Stimulated activated CD4-positive, alpha-beta T cell treated with anti-CD3 and anti-CD28 coated beads, Interleukin-15, amount 100 ng/mL, for 48 hours (primary cell): ENCODE measurements at regions not wholly inside any gene's neighbourhood (a gene's known extent, or its start where the extent isn't known, plus 50 kb on each side); places are given as distances from the start of the nearest gene placed in this dataset.

ENCODE experiments used
- DNase-seq, 2 donors: peaks; one replicate each; pipeline ENCODE4 v3.0.0-alpha.2; 2020; ENCODE audit warnings: low read depth in 2 of 2

DNA sequence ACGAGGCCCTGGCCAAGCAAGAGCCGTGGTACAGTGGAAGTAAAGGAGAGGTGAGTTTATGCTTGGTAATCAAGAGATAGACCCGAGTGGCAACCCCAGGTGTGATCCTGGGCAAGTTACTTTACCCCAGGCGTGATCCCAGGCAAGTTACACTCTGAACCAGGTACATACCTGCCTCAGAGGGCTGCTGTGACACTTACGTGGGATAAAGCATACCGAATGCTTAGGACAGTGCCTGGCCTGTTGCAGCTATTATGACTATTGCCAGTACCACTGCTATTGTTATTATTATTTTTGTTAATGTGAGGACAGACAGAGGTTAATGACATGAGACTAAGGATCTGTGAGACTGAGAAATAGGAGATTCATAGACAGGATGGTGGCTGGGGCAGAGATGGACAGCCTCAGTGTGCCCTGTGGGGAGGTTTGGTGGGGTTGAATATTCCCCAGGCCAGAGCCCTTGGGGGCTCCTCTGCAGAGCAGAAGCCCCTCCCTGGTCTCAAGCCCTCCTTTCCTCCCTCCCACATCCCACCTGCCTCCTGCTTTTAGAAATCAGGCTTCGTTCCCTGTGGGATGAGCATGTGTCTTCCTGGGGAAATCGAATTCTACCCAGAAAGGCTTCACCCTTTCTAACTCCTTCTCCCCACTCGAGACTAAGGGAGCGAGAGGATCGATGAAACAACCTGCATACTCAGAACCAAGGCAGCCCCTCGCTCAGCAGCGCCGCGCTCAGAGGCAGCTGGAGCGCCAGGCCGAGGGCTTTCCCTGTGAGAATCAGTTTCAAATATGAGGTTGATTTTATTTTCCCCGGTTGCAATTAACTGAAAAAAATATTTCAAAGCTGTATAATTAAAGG, 62.0 kb upstream of the SIX3 start:
- no peak for DNase-seq

DNA sequence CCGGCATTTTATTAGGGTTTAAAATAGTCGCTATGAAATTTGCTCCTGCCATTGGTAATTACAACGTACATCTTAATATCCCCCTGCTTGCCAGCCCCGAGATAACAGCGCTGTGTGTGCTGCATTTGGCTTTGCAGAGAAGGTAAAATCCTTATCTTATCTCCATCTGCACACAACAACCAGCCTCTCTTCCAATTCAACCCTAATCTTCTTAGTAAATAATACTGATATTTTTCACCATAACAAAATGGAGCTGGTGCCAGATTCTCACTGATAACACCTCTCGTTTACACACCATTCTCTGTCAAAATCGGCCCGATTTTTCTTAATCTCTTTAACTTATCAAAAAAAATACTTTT, 61.4 kb upstream of the SIX3 start:
- DNase-seq: no peak

DNA sequence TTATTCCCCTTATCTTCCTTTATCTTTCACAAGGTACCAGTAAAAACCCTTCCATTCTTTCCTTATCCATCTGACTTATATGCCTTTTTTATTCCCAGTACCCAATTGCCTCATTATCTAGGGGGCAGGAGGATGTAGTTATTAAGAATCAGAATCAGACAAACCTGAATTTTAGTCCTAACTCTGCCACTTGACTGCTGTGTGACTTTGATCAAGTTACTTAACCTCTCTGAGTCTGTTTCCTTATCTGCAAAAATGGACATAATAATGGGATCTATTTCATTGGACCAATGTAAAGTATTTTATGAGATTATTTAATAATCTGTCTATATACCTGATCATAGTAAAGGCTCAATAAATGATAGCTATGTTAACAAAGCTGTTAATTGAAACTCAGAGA, 59.6 kb upstream of the SIX3 start:
- DNase-seq: no peak

DNA sequence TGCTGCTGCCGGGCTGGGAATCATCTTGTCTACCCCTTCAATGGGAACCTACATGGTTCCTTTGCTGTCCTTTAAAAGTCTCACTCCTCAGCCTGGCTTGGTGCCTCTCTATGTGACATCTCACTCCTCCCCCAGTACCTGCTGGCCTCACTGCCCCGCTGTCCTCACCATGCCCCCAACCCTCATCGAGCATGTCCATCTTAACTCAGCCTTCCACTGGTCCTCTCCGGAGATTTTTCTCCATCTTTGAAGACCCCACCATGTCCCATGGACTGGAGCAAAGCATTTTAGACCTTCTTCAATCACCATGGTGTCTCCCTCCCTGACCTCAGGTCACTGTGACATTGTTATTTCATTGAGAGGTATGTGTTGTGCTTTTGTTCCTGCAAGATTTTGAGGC, 58.1 kb upstream of the SIX3 start:
- no peak for DNase-seq

DNA sequence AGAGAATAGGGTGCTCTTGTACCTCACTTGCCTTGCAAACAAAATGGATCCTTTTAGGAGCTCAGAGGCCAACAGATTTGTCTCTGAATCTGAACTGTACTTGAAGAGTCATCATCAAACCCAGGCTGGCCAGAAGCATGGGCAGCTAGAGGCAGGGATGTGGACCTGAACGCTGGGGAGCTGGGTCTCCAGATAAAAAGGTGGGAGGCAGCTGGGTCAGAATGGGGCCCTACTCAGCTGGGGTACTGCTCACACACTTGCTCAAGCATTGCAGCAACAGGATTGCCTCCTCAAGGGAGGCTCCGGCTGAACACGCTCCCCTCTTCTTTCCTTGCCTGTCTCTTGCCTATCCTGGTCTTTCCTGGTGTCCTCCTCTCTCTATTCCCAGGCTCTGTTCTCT, 57.3 kb upstream of the SIX3 start:
- no peak for DNase-seq

DNA sequence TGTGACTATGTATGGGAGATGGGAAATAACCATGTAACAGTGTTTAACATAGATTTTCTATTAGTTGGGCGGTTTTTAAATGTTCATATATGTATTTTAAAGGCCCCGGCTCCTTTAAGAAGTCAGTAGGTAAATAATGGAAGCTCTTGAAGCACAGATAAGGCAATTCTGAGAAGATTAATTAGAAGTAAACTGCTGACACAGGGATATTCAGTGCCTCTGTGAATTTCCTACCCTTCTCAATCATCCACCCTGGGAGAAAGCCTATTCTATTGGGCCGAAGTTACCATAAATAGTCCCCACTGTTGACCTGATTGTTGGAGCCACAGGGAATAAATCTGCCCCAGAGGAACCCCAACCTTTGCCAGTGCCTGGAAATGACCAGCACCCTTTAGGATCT, 56.8 kb upstream of the SIX3 start:
- DNase-seq: no peak

DNA sequence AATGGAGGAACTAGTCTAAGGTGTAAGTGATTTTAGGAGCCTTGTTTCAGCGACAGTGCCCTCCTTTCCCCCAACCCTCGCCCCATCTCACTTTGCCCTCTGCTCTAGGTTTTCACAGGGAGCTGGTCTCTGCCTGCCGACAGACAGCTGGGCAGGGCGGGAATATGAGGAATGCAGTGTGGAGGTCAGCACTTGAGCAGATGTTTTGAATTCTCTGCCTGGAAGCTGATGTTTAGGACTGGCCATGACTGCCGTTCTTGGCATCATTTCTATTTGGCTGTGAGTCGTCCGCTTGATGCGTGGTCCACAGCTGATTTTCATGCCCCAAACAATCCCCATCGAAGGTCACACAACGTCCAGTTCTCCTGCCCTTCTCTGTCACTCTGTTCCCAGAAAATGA, 55.1 kb upstream of the SIX3 start:
- no peak for DNase-seq

DNA sequence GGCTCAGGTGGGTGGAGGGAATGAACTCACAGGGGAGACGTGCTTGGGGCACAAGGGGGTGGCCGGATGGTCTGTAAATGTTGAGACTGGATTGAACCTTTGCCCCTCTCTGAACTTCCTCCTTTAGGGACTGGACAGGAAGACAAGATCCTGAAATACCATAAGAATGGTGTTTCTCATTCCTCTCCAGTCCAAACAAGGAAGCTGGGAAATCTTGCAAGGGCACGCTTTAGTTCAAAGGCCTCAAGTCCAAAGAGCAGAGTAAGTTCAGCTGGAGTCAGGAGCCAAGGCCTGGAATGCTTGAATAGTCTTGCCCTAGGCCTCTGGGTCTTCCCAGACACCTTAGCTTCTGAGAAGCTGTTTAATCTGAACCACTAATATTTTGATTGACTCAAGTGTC, 52.4 kb upstream of the SIX3 start:
- no peak for DNase-seq
